GM12878 (cell line): ENCODE measurements at regions not wholly inside any gene's neighbourhood (a gene's known extent, or its start where the extent isn't known, plus 50 kb on each side); places are given as distances from the start of the nearest gene placed in this dataset.

Source experiments
- ASH2L ChIP-seq: fragments of 300-600, 200-600 bp; sonication (generic); IDR thresholded peaks from 2 replicates; pipeline ENCODE4 v1.6.1; 2017; ENCODE audit warnings: low read depth, mild to moderate bottlenecking, borderline replicate concordance
- BHLHE40 ChIP-seq, 2 experiments: fragments of 450-650 bp in 1 of 2; IDR thresholded peaks; 2 replicates each; pipeline ENCODE4 v1.6.1; 2011 to 2017; ENCODE audit warnings: low read depth in 2 of 2, borderline replicate concordance in 1 of 2, improper control_type of control experiment in 1 of 2, low read length in 1 of 2, mild to moderate bottlenecking in 1 of 2
- CHD1 ChIP-seq: IDR thresholded peaks from 2 replicates; pipeline ENCODE4 v1.6.1; 2012; ENCODE audit warnings: low read depth, low read length, improper control_type of control experiment
- CTCF ChIP-seq, 3 experiments: IDR thresholded peaks in 2 of 3; conservative IDR thresholded peaks in 1 of 3; 2 replicates each; pipeline ENCODE4 v1.5.1; 2011; ENCODE audit warnings: low read depth in 3 of 3, low read length in 3 of 3, mild to moderate bottlenecking in 3 of 3, control low read depth in 2 of 3, moderate library complexity in 2 of 3, inconsistent platforms in 1 of 3, mixed read lengths in 1 of 3; ENCODE audit not compliant: control insufficient read depth in 2 of 3, insufficient read depth in 1 of 3; ENCODE audit errors: extremely low read depth in 1 of 3
- ESRRA ChIP-seq: IDR thresholded peaks from 2 replicates; pipeline ENCODE4 v1.6.1; 2012; ENCODE audit warnings: mild to moderate bottlenecking, low read length, improper control_type of control experiment
- JUND ChIP-seq: IDR thresholded peaks from 2 replicates; pipeline ENCODE4 v1.6.1; 2012; ENCODE audit warnings: low read depth, mild to moderate bottlenecking, low read length, improper control_type of control experiment, moderate library complexity
- POLR2A ChIP-seq: IDR thresholded peaks from 2 replicates; pipeline ENCODE4 v1.6.1; 2011; ENCODE audit warnings: low read depth, mild to moderate bottlenecking, low read length
- RELA ChIP-seq: fragments of 450-650 bp; IDR thresholded peaks from 2 replicates; pipeline ENCODE4 v1.8.0; 2014; ENCODE audit warnings: borderline replicate concordance; ENCODE audit not compliant: partially characterized antibody
- SMC3 ChIP-seq: IDR thresholded peaks from 2 replicates; pipeline ENCODE4 v1.6.1; 2011; ENCODE audit warnings: low read length, improper control_type of control experiment, borderline replicate concordance
- SUZ12 ChIP-seq: fragments of 200-600 bp; sonication (generic); IDR thresholded peaks from one replicate; pipeline ENCODE4 v1.6.1; 2018; ENCODE audit warnings: antibody characterized with exemption, mild to moderate bottlenecking; ENCODE audit not compliant: unreplicated experiment
- TF ChIP-seq, protein P1 (sequence below): IDR thresholded peaks from 2 replicates; pipeline ENCODE4 v1.6.1; 2011; ENCODE audit warnings: low read depth, mild to moderate bottlenecking, low read length, moderate library complexity, borderline replicate concordance; ENCODE audit errors: extremely low read depth

GRCh38 chr11:116500947-116501602, 271.7 kb downstream of the BUD13 start:
- TF ChIP-seq POLR2A (no peak), ASH2L (no peak), SMC3 (no peak), CHD1 (no peak), CTCF (IDR thresholded peaks at IDR 0.05 in 2 of 3, conservative IDR thresholded peaks at IDR 0.05 in 1 of 3; ENCODE audit: control insufficient read depth in 2 of 3, extremely low read depth in 1 of 3, insufficient read depth in 1 of 3, low read depth in 3 of 3, low read length in 3 of 3) (no peak), ESRRA (no peak), SUZ12 (no peak), RELA (no peak), JUND (no peak), BHLHE40 (IDR thresholded peaks at IDR 0.05; ENCODE audit: borderline replicate concordance in 1 of 2, low read depth in 2 of 2, low read length in 1 of 2) (no peak)
- TF ChIP-seq, protein P1, sequence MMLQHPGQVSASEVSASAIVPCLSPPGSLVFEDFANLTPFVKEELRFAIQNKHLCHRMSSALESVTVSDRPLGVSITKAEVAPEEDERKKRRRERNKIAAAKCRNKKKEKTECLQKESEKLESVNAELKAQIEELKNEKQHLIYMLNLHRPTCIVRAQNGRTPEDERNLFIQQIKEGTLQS = no peak
